B cell (primary cell): ENCODE measurements at regions not wholly inside any gene's neighbourhood (a gene's known extent, or its start where the extent isn't known, plus 50 kb on each side); places are given as distances from the start of the nearest gene placed in this dataset.

Experiments
- EZH2 ChIP-seq: IDR thresholded peaks from 2 replicates; pipeline ENCODE4 v1.6.1; 2012; ENCODE audit warnings: borderline replicate concordance, low read depth, mild to moderate bottlenecking, moderate library complexity, low read length; ENCODE audit not compliant: insufficient read depth, poor library complexity, severe bottlenecking
- TF ChIP-seq, protein P1 (sequence below): fragments of 200-600 bp; IDR thresholded peaks from one replicate; pipeline ENCODE4 v1.8.0; 2022; ENCODE audit warnings: antibody characterized with exemption, mild to moderate bottlenecking

DNA sequence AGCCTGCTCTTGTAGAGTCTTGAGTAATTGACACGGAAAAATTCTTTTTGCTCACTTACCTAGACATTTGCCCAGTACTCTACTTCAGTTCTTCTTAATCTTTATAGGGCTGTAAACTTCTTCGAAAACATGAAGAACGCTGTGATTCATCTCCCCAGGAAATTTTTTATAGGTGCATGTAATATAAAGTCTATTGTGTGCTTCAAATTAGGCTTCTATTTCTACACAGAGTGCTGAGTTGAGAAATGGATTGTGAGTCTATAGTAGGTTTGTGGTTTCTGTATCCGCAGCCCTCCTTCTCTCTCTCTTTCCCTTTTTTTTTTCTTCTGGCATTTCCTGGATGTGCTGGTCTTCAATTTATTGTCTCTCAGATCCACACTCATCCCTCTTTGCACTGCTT is 183.3 kb upstream of the DCBLD2 start:
- TF ChIP-seq, protein P1, sequence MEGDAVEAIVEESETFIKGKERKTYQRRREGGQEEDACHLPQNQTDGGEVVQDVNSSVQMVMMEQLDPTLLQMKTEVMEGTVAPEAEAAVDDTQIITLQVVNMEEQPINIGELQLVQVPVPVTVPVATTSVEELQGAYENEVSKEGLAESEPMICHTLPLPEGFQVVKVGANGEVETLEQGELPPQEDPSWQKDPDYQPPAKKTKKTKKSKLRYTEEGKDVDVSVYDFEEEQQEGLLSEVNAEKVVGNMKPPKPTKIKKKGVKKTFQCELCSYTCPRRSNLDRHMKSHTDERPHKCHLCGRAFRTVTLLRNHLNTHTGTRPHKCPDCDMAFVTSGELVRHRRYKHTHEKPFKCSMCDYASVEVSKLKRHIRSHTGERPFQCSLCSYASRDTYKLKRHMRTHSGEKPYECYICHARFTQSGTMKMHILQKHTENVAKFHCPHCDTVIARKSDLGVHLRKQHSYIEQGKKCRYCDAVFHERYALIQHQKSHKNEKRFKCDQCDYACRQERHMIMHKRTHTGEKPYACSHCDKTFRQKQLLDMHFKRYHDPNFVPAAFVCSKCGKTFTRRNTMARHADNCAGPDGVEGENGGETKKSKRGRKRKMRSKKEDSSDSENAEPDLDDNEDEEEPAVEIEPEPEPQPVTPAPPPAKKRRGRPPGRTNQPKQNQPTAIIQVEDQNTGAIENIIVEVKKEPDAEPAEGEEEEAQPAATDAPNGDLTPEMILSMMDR = no peak
- TF ChIP-seq EZH2 = no peak
